CD4-positive, CD25-positive, alpha-beta regulatory T cell (primary cell): ENCODE measurements at regions not wholly inside any gene's neighbourhood (a gene's known extent, or its start where the extent isn't known, plus 50 kb on each side); places are given as distances from the start of the nearest gene placed in this dataset.

Experiments
- ATAC-seq, 2 donors: fragments of 150-1000 bp; cut with Tn5 transposase; one replicate each; pipeline ENCODE4 v1.10.0; 2021; ENCODE audit warnings: low read depth in 2 of 2, moderate number of reproducible peaks in 2 of 2, moderate library complexity in 1 of 2
- DNase-seq, 3 donors: peaks; one replicate each; pipeline versions ENCODE4 v3.0.0 to v3.0.0-alpha.2; 2012 to 2022; ENCODE audit warnings: mixed read lengths in 1 of 3
- H3K27ac ChIP-seq: one replicate; pipeline ENCODE4 v1.7.0; 2013; ENCODE audit warnings: mild to moderate bottlenecking, low read length; ENCODE audit not compliant: insufficient read depth, poor library complexity, severe bottlenecking
- H3K27me3 ChIP-seq: one replicate; pipeline ENCODE4 v1.7.0; 2013; ENCODE audit warnings: low read length; ENCODE audit not compliant: control insufficient read depth, insufficient read depth
- H3K36me3 ChIP-seq: one replicate; pipeline ENCODE4 v1.7.0; 2013; ENCODE audit warnings: mild to moderate bottlenecking, low read length, moderate library complexity; ENCODE audit not compliant: control insufficient read depth, insufficient read depth
- H3K4me1 ChIP-seq: 2 replicates; pipeline ENCODE4 v1.7.0; 2013; ENCODE audit warnings: mild to moderate bottlenecking, low read length; ENCODE audit not compliant: insufficient read depth, control insufficient read depth, poor library complexity, severe bottlenecking
- H3K4me3 ChIP-seq: one replicate; pipeline ENCODE4 v1.7.0; 2013; ENCODE audit warnings: low read depth, mild to moderate bottlenecking, low read length, moderate library complexity
- H3K9me3 ChIP-seq, 2 experiments: 1 replicate in 1 of 2; 2 replicates in 1 of 2; pipeline ENCODE4 v1.7.0; 2013; ENCODE audit warnings: low read length in 2 of 2, mild to moderate bottlenecking in 1 of 2, moderate library complexity in 1 of 2; ENCODE audit not compliant: control insufficient read depth in 2 of 2
- H3K27ac Mint-ChIP-seq, 3 donors: one replicate each; pipeline ENCODE4 v1.8.0; 2020 to 2022; ENCODE audit warnings: mild to moderate bottlenecking in 3 of 3, mixed read lengths in 3 of 3, moderate library complexity in 2 of 3
- H3K27me3 Mint-ChIP-seq: one replicate; pipeline ENCODE4 v1.8.0; 2022; ENCODE audit warnings: mild to moderate bottlenecking, mixed read lengths
- H3K36me3 Mint-ChIP-seq: one replicate; pipeline ENCODE4 v1.8.0; 2020; ENCODE audit warnings: mixed read lengths
- H3K4me1 Mint-ChIP-seq, 4 donors: one replicate each; pipeline ENCODE4 v1.8.0; 2020 to 2022; ENCODE audit warnings: mixed read lengths in 4 of 4, mild to moderate bottlenecking in 1 of 4
- H3K4me3 Mint-ChIP-seq, 4 donors: one replicate each; pipeline ENCODE4 v1.8.0; 2020 to 2022; ENCODE audit warnings: mild to moderate bottlenecking in 4 of 4, mixed read lengths in 4 of 4, moderate library complexity in 3 of 4
- H3K9me3 Mint-ChIP-seq, 7 donors: one replicate each; pipeline ENCODE4 v1.8.0; 2020 to 2022; ENCODE audit warnings: mixed read lengths in 7 of 7, mild to moderate bottlenecking in 3 of 7, moderate library complexity in 2 of 7

DNA sequence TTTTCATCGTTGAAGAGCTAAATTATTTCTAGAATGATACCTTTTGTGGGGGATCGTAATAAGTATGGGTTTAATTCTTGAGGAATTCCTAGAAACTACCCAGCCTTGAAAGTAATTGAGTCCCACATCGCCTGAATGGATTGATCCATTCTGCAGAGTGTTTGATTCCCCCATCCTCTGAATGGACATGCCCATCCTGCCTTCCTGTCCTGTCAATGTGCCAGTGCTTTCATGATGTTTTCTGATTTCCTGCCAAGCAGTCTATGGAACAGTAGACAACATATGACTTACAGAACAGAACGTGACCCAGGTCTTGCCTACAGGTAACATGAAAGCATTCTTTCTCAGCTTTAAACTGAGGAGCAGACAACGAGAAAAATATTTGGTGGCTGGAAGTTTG, 319.2 kb downstream of the DRD1 start:
- peaks cover 0 to 2% (median 0%) of the 10 kb centered on the region in 7 donors for H3K9me3 Mint-ChIP-seq
- Histone ChIP-seq H3K36me3 (no peaks in the 10 kb centered on the region), H3K27ac (no peak overlapping the region), H3K27me3 (no peaks in the 10 kb centered on the region), H3K4me3 (no peak overlapping the region), H3K9me3 (no peaks in the 10 kb centered on the region), H3K4me1 (no peaks in the 10 kb centered on the region)
- no peaks in the 10 kb centered on the region for H3K27me3 Mint-ChIP-seq
- H3K36me3 Mint-ChIP-seq = no peaks in the 10 kb centered on the region
- no peak for DNase-seq
- no peak overlapping the region for H3K27ac Mint-ChIP-seq
- ATAC-seq = no peak
- no peaks in the 10 kb centered on the region for H3K4me1 Mint-ChIP-seq
- H3K4me3 Mint-ChIP-seq = no peak overlapping the region

GRCh38 chr5:175124251-175124813, 319.6 kb downstream of the DRD1 start:
- no peak for ATAC-seq
- H3K9me3 ChIP-seq = no peaks in the 10 kb centered on the region
- DNase-seq = no peak
- Mint-ChIP-seq H3K27ac (no peak overlapping the region), H3K4me3 (no peak overlapping the region), H3K36me3 (no peaks in the 10 kb centered on the region), H3K27me3 (no peaks in the 10 kb centered on the region), H3K4me1 (no peaks in the 10 kb centered on the region), H3K9me3 (peaks cover 0 to 2% (median 0%) of the 10 kb centered on the region in 7 donors)
- H3K27me3 ChIP-seq = no peaks in the 10 kb centered on the region
- H3K27ac ChIP-seq = no peak overlapping the region
- no peak overlapping the region for H3K4me3 ChIP-seq
- H3K4me1 ChIP-seq = no peaks in the 10 kb centered on the region
- no peaks in the 10 kb centered on the region for H3K36me3 ChIP-seq

DNA sequence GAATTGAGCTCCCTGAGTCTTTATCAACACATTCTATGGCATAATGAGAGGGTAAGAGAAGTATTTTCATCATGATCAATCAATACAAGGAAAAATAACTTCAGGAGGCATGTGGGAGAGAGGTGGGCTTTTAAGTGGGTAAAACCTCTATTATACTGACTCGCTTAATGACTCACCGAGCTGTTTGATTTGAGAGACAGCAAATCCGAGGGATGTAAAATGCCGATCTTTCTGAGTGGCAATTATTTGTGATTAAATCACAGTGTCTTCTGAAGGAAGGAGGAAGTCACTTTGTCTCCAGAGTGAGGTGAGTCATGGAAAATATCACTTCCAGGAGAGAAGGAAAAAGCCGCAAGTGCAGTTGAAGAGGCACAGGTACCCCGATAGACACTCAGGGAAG, 320.4 kb downstream of the DRD1 start:
- H3K4me1 Mint-ChIP-seq = no peaks in the 10 kb centered on the region
- no peaks in the 10 kb centered on the region for H3K9me3 ChIP-seq
- H3K4me3 Mint-ChIP-seq = no peak overlapping the region
- no peak overlapping the region for H3K4me3 ChIP-seq
- no peak for DNase-seq
- H3K9me3 Mint-ChIP-seq = peaks cover 0 to 2% (median 0%) of the 10 kb centered on the region in 7 donors
- no peaks in the 10 kb centered on the region for H3K4me1 ChIP-seq
- no peaks in the 10 kb centered on the region for H3K27me3 Mint-ChIP-seq
- no peaks in the 10 kb centered on the region for H3K36me3 Mint-ChIP-seq
- no peak for ATAC-seq
- no peaks in the 10 kb centered on the region for H3K36me3 ChIP-seq
- H3K27ac ChIP-seq = no peak overlapping the region
- no peak overlapping the region for H3K27ac Mint-ChIP-seq
- no peaks in the 10 kb centered on the region for H3K27me3 ChIP-seq

DNA sequence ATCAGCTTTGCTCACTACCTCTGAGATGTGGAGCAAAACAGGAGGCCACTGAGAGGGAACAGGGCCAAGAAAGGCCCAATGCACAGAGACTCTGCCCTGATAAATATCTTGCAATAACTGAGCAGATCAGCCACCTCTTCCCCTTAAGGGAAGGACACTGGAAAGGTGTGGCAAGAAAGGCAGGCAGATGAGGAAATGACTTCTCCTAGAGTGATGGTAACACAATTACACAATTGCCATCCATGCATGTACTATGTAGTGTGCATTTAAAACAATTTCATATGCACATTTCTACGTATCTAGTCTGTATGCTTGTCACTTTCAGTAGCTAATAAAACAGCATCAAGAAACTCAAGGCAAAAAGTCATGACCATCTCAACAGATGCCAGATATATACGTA, 322.5 kb downstream of the DRD1 start:
- H3K27ac ChIP-seq = no peak overlapping the region
- no peak for DNase-seq
- Mint-ChIP-seq H3K27ac (no peak overlapping the region), H3K9me3 (peaks cover 0 to 3% (median 0%) of the 10 kb centered on the region in 7 donors), H3K4me3 (no peak overlapping the region), H3K4me1 (no peaks in the 10 kb centered on the region), H3K36me3 (no peaks in the 10 kb centered on the region), H3K27me3 (no peaks in the 10 kb centered on the region)
- H3K4me1 ChIP-seq = no peaks in the 10 kb centered on the region
- no peaks in the 10 kb centered on the region for H3K9me3 ChIP-seq
- no peak for ATAC-seq
- no peaks in the 10 kb centered on the region for H3K27me3 ChIP-seq
- H3K4me3 ChIP-seq = no peak overlapping the region
- H3K36me3 ChIP-seq = no peaks in the 10 kb centered on the region

- no peak overlapping the region for H3K4me3 Mint-ChIP-seq
- H3K27me3 Mint-ChIP-seq = no peaks in the 10 kb centered on the region
- no peak overlapping the region for H3K4me3 ChIP-seq
- H3K36me3 Mint-ChIP-seq = no peaks in the 10 kb centered on the region
- H3K4me1 ChIP-seq = no peaks in the 10 kb centered on the region
- H3K4me1 Mint-ChIP-seq = no peaks in the 10 kb centered on the region
- no peaks in the 10 kb centered on the region for H3K36me3 ChIP-seq
- peaks cover 0 to 3% (median 0%) of the 10 kb centered on the region in 7 donors for H3K9me3 Mint-ChIP-seq
- H3K9me3 ChIP-seq = no peaks in the 10 kb centered on the region
- H3K27me3 ChIP-seq = no peaks in the 10 kb centered on the region
- DNase-seq (no peak), ATAC-seq (no peak)
- H3K27ac ChIP-seq = no peak overlapping the region
- H3K27ac Mint-ChIP-seq = no peak overlapping the region
These were observed 323.6 kb downstream of the DRD1 start for GRCh38 chr5:175120412-175120811.

DNA sequence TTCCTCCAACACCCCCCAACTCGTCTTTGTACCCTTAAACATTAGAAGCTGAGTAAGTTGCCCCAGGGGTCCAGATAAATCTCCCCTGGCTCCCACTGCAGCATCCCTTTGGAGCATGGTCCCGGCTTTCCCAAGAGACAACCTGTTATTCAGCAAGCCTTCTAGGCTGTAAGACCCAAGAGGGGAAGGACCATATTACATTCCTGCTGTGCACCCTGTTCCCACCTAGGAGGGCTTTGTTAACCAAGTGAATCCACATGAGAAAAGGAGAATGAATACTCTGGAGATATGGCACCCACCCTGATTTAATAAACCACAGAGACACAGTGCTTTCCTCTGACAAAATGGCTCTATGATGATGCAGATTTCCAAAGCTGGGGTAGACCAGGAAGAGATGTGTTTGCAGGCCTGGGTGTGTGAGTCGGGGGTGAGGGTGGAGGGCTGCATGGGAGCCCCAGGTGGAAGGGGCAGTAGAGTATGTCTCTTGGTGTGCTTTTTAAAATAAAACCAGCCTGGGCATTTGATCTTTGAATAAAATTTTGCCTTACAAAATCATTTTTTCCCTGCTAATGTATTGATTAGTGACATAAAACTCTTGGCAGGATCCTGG, 325.2 kb downstream of the DRD1 start:
- H3K4me1 ChIP-seq = no peaks in the 10 kb centered on the region
- Mint-ChIP-seq H3K27me3 (no peaks in the 10 kb centered on the region), H3K9me3 (peaks cover 0 to 3% (median 0%) of the 10 kb centered on the region in 7 donors), H3K36me3 (no peaks in the 10 kb centered on the region), H3K4me1 (no peaks in the 10 kb centered on the region), H3K27ac (no peak overlapping the region), H3K4me3 (no peak overlapping the region)
- no peak overlapping the region for H3K27ac ChIP-seq
- H3K4me3 ChIP-seq = no peak overlapping the region
- ATAC-seq (no peak), DNase-seq (no peak)
- no peaks in the 10 kb centered on the region for H3K27me3 ChIP-seq
- H3K9me3 ChIP-seq = no peaks in the 10 kb centered on the region
- no peaks in the 10 kb centered on the region for H3K36me3 ChIP-seq

GRCh38 chr5:175116466-175117048, 327.4 kb downstream of the DRD1 start:
- no peaks in the 10 kb centered on the region for H3K4me1 Mint-ChIP-seq
- no peak overlapping the region for H3K4me3 Mint-ChIP-seq
- no peaks in the 10 kb centered on the region for H3K36me3 ChIP-seq
- H3K27me3 ChIP-seq = no peaks in the 10 kb centered on the region
- H3K36me3 Mint-ChIP-seq = no peaks in the 10 kb centered on the region
- H3K27ac ChIP-seq = no peak overlapping the region
- no peaks in the 10 kb centered on the region for H3K4me1 ChIP-seq
- H3K4me3 ChIP-seq = no peak overlapping the region
- no peaks in the 10 kb centered on the region for H3K27me3 Mint-ChIP-seq
- ATAC-seq (no peak), DNase-seq (no peak)
- H3K27ac Mint-ChIP-seq = no peak overlapping the region
- no peaks in the 10 kb centered on the region for H3K9me3 ChIP-seq
- peaks cover 0 to 3% (median 0%) of the 10 kb centered on the region in 7 donors for H3K9me3 Mint-ChIP-seq

GRCh38 chr5:175115831-175116230, 328.2 kb downstream of the DRD1 start:
- no peaks in the 10 kb centered on the region for H3K4me1 ChIP-seq
- no peaks in the 10 kb centered on the region for H3K36me3 ChIP-seq
- Mint-ChIP-seq H3K36me3 (no peaks in the 10 kb centered on the region), H3K4me3 (no peak overlapping the region), H3K9me3 (peaks cover 0 to 3% (median 0%) of the 10 kb centered on the region in 7 donors), H3K4me1 (no peaks in the 10 kb centered on the region), H3K27ac (no peak overlapping the region), H3K27me3 (no peaks in the 10 kb centered on the region)
- DNase-seq = no peak
- no peak overlapping the region for H3K27ac ChIP-seq
- no peaks in the 10 kb centered on the region for H3K9me3 ChIP-seq
- no peak overlapping the region for H3K4me3 ChIP-seq
- no peak for ATAC-seq
- H3K27me3 ChIP-seq = no peaks in the 10 kb centered on the region
